Osteocyte (in vitro differentiated cells): ENCODE measurements at regions not wholly inside any gene's neighbourhood (a gene's known extent, or its start where the extent isn't known, plus 50 kb on each side); places are given as distances from the start of the nearest gene placed in this dataset.
"Not testable (repeated sequence)": the region's sequence is repeated elsewhere in the genome, so short reads cannot be mapped to it uniquely, and the experiment has no call there.

Experiments used
- DNase-seq: peaks from one replicate; pipeline ENCODE4 v3.0.0; 2021; ENCODE audit warnings: mixed read lengths; ENCODE audit not compliant: unreplicated experiment; ENCODE audit errors: extremely low spot score
- H3K27ac Mint-ChIP-seq: one replicate; pipeline ENCODE4 v1.8.0; 2021; ENCODE audit warnings: mild to moderate bottlenecking, mixed read lengths; ENCODE audit not compliant: unreplicated experiment
- H3K27me3 Mint-ChIP-seq: one replicate; pipeline ENCODE4 v1.8.0; 2021; ENCODE audit warnings: mixed read lengths; ENCODE audit not compliant: unreplicated experiment
- H3K36me3 Mint-ChIP-seq: one replicate; pipeline ENCODE4 v1.8.0; 2021; ENCODE audit warnings: mixed read lengths; ENCODE audit not compliant: unreplicated experiment
- H3K4me1 Mint-ChIP-seq: one replicate; pipeline ENCODE4 v1.8.0; 2021; ENCODE audit warnings: mixed read lengths; ENCODE audit not compliant: unreplicated experiment
- H3K4me3 Mint-ChIP-seq: one replicate; pipeline ENCODE4 v1.8.0; 2021; ENCODE audit warnings: mild to moderate bottlenecking, moderate library complexity, mixed read lengths; ENCODE audit not compliant: unreplicated experiment
- H3K9me3 Mint-ChIP-seq: one replicate; pipeline ENCODE4 v1.8.0; 2021; ENCODE audit warnings: mixed read lengths; ENCODE audit not compliant: unreplicated experiment
- TF ChIP-seq, protein P1 (sequence below): fragments of 200-600 bp; sonication (generic); IDR thresholded peaks from 2 replicates; pipeline ENCODE4 v1.5.0; 2021; ENCODE audit warnings: antibody characterized with exemption, mild to moderate bottlenecking, moderate library complexity

DNA sequence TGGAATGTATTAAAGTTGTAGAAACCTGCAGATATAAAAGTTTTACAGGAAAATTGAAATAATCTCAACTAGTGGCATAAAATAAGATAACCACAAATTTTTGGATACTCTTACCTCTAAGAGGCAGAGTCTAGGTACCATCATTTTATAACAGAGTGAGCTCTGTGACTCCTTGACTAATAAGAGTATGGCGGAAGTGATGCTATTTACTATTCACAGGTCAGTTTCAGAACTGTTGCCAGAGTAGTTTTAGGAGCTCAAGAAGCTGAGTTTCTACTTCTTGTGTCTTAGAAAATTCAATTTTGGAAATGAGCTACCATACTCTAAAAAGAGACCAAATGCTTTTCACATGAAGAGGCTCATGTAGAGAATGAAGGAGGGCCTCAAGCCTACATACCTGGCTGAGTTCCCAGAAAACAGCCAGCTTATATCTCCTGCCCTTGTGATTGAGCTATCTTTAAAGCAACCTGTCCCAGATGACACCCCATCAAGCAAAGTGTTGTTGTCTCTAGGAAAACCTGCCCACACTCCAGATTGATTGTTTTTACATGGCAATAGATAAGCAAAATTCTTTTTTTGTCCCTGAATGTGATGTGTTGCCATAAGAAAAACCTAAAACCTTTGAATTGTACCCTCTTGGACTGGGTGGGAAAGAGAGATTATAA is 712.8 kb upstream of the CNTN5 start:
- TF ChIP-seq, protein P1, sequence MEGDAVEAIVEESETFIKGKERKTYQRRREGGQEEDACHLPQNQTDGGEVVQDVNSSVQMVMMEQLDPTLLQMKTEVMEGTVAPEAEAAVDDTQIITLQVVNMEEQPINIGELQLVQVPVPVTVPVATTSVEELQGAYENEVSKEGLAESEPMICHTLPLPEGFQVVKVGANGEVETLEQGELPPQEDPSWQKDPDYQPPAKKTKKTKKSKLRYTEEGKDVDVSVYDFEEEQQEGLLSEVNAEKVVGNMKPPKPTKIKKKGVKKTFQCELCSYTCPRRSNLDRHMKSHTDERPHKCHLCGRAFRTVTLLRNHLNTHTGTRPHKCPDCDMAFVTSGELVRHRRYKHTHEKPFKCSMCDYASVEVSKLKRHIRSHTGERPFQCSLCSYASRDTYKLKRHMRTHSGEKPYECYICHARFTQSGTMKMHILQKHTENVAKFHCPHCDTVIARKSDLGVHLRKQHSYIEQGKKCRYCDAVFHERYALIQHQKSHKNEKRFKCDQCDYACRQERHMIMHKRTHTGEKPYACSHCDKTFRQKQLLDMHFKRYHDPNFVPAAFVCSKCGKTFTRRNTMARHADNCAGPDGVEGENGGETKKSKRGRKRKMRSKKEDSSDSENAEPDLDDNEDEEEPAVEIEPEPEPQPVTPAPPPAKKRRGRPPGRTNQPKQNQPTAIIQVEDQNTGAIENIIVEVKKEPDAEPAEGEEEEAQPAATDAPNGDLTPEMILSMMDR, result no peak
- no peaks in the 10 kb centered on the region for H3K4me1 Mint-ChIP-seq
- no peaks in the 10 kb centered on the region for H3K9me3 Mint-ChIP-seq

DNA sequence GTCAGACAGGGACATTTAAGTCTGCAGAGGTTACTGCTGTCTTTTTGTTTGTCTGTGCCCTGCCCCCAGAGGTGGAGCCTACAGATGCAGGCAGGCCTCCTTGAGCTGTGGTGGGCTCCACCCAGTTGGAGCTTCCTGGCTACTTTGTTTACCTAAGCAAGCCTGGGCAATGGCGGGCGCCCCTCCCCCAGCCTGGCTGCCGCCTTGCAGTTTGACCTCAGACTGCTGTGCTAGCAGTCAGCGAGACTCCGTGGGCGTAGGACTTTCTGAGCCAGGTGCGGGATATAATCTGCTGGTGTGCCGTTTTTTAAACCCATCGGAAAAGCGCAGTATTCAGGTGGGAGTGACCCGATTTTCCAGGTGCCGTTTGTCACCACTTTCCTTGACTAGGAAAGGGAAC is 690.4 kb upstream of the CNTN5 start:
- H3K4me1 Mint-ChIP-seq, H3K9me3 Mint-ChIP-seq, H3K4me3 Mint-ChIP-seq, H3K27ac Mint-ChIP-seq, DNase-seq, H3K36me3 Mint-ChIP-seq, H3K27me3 Mint-ChIP-seq: not testable (repeated sequence)

More for the DNA sequence above, 712.8 kb upstream of the CNTN5 start:
- H3K27me3 Mint-ChIP-seq, result no peaks in the 10 kb centered on the region
- no peak overlapping the region for H3K4me3 Mint-ChIP-seq
- H3K36me3 Mint-ChIP-seq, result no peaks in the 10 kb centered on the region
- DNase-seq, result no peak
- no peak overlapping the region for H3K27ac Mint-ChIP-seq

DNA sequence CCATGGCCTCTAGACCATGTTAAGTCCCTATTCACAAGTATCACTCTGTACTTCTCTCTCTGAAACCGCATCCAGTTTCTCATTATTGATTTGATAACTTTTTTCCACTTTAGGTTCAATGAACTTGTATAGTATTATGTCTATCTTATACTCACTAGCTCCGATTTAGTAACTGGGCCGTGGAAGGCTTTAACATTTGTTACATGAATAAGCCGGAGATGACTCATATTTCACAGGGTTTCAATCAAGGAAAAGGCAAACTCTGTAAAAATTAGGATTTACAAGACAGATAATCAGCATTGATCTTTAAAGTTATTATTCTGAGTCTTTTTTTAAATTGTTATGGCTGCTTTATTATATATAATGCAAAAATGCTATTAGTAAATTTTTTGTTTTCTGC is 662.2 kb upstream of the CNTN5 start:
- Mint-ChIP-seq H3K4me3 (no peak overlapping the region), H3K27ac (no peak overlapping the region), H3K27me3 (no peaks in the 10 kb centered on the region), H3K4me1 (no peaks in the 10 kb centered on the region), H3K36me3 (no peaks in the 10 kb centered on the region), H3K9me3 (peaks cover 4% of the 10 kb centered on the region)
- TF ChIP-seq, protein P1, result no peak
- DNase-seq, result no peak

DNA sequence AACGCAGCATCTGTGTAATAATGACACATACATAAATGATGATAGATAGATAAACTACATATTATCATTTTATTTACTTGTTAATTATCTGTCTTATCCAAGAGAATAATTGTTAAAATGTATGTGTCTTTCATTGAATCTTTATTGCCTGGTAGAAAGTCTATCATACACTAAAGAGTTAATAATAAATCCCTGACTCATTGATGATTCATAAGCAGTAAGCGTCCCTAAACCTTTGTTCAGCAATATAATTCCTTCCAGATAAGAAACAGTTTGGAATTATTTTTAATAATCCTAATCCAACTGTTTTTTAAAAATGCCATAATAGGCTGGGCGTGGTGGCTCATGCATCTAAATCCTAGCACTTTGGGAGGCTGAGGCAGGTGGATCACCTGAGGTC is 655.6 kb upstream of the CNTN5 start:
- H3K27ac Mint-ChIP-seq, result no peak overlapping the region
- no peaks in the 10 kb centered on the region for H3K27me3 Mint-ChIP-seq
- no peaks in the 10 kb centered on the region for H3K36me3 Mint-ChIP-seq
- no peak overlapping the region for H3K4me3 Mint-ChIP-seq
- no peaks in the 10 kb centered on the region for H3K4me1 Mint-ChIP-seq
- H3K9me3 Mint-ChIP-seq, result no peaks in the 10 kb centered on the region
- no peak for DNase-seq
- TF ChIP-seq, protein P1, result no peak

DNA sequence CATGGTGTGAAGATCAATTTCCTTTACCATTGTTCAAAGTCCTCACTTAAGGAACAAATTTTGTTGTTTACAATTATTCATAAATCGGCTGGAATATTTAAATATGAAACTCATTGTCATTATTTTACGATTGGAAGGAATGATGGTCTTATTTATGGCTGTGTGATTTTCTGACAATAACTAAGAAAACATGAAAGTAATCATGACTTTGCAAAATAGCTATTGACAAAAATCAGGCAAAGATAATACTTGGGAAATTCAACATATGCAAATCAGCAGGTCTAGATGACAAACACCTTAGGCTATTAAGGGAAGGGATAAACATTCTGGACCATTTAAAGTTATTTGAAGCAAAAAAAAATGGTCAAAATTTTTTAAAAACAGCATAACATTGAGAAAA is 654.8 kb upstream of the CNTN5 start:
- Mint-ChIP-seq H3K36me3 (no peaks in the 10 kb centered on the region), H3K27ac (no peak overlapping the region), H3K4me3 (no peak overlapping the region), H3K27me3 (no peaks in the 10 kb centered on the region), H3K4me1 (no peaks in the 10 kb centered on the region), H3K9me3 (no peaks in the 10 kb centered on the region)
- TF ChIP-seq, protein P1, result no peak
- DNase-seq, result no peak

DNA sequence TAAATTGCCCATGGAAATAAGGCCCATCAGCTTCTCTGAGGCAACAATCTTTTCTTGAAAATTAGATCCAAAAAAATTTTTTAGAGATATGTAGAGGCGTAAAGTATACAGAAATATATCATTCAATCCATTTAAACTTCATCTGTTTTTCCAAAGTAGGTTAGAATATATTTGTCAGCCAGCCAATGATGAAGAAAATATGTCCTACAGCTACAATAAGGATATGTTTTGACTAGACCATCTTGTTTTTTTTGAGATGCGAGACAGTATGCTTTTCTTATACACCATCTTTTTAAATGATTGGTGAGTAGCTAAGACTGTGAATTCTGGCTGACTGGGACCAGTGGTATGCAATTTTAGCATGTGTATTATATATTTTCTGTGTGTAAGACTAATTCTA is 630.4 kb upstream of the CNTN5 start:
- no peak overlapping the region for H3K4me3 Mint-ChIP-seq
- H3K27me3 Mint-ChIP-seq, result no peaks in the 10 kb centered on the region
- no peak for DNase-seq
- peaks cover 3% of the 10 kb centered on the region for H3K9me3 Mint-ChIP-seq
- H3K27ac Mint-ChIP-seq, result no peak overlapping the region
- TF ChIP-seq, protein P1, result no peak
- no peaks in the 10 kb centered on the region for H3K4me1 Mint-ChIP-seq
- no peaks in the 10 kb centered on the region for H3K36me3 Mint-ChIP-seq

DNA sequence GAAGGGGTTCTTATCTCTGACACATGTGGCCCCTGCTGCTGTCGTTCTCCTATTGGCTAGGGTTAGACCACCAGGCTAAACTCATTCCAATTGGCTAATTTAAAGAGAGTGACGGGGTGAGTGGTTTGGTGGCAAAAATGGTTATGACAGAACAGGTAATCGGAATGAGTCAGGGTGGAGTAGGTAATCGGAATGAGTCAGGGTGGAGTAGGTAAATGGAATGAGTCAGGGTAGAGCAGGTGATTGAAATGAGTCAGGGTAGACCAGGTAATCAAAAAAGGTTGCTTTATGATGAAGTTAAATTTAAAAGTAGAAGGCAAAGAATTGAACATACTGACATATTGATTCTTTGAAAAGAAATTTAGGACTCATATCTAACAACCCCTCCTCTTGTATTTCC is 626.2 kb upstream of the CNTN5 start:
- H3K27ac Mint-ChIP-seq, H3K27me3 Mint-ChIP-seq, DNase-seq, H3K4me1 Mint-ChIP-seq, H3K36me3 Mint-ChIP-seq, H3K4me3 Mint-ChIP-seq: not testable (repeated sequence)
- peaks cover 13% of the 10 kb centered on the region for H3K9me3 Mint-ChIP-seq
